ENCODE measurements at regions not wholly inside any gene's neighbourhood (a gene's known extent, or its start where the extent isn't known, plus 50 kb on each side); places are given as distances from the start of the nearest gene placed in this dataset.
"Not testable (repeated sequence)": the region's sequence is repeated elsewhere in the genome, so short reads cannot be mapped to it uniquely, and the experiment has no call there.

GRCh38 chr1:238727670-238728069, 658.7 kb upstream of the CHRM3 start:
- H3K4me3 ChIP-seq (ENCODE audit: low read depth, low read length): no peak overlapping the region
- no peak for DNase-seq (ENCODE audit: low read depth)
- TF ChIP-seq, protein P1, sequence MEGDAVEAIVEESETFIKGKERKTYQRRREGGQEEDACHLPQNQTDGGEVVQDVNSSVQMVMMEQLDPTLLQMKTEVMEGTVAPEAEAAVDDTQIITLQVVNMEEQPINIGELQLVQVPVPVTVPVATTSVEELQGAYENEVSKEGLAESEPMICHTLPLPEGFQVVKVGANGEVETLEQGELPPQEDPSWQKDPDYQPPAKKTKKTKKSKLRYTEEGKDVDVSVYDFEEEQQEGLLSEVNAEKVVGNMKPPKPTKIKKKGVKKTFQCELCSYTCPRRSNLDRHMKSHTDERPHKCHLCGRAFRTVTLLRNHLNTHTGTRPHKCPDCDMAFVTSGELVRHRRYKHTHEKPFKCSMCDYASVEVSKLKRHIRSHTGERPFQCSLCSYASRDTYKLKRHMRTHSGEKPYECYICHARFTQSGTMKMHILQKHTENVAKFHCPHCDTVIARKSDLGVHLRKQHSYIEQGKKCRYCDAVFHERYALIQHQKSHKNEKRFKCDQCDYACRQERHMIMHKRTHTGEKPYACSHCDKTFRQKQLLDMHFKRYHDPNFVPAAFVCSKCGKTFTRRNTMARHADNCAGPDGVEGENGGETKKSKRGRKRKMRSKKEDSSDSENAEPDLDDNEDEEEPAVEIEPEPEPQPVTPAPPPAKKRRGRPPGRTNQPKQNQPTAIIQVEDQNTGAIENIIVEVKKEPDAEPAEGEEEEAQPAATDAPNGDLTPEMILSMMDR (IDR thresholded peaks at IDR 0.05; ENCODE audit: control insufficient read depth, extremely low read depth, insufficient read depth): no peak

DNA sequence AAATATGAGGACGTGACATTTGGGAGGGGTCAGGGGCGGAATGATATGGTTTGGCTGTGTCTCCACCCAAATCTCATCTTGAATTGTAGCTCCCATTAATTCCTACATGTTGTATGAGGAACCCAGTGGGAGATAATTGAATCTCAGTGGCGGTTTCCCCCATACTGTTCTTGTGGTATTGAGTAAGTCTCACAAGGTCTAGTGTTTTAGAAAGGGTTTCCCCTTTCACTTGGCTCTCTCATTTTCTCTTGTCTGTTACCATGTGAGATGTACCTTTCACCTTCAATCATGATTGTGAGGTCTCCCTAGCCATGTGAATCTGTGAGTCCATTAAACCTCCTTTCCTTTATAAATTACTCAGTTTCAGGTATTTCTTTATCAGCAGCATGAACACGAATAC, 663.6 kb upstream of the CHRM3 start:
- DNase-seq (ENCODE audit: low read depth): no peak
- H3K4me3 ChIP-seq (ENCODE audit: low read depth, low read length): no peak overlapping the region
- TF ChIP-seq, protein P1 (IDR thresholded peaks at IDR 0.05; ENCODE audit: control insufficient read depth, extremely low read depth, insufficient read depth): no peak

DNA sequence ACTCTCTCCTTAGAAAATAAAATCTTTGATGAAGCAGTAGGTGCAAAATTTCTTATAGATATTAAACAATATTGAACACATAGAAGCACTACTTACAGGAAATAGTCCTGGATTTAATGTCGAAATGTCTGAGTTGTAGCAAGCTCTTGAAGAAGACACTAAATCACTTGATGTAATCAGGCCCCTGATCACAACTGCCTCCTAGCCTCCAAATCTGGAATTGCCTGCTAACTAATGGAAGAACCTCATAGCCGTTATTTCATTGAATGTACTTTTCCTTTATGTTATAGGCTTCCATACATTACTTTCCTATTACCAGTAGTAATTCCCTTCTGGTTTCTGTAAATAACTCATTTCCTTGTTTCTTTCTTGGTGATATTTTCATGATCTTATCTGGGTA, 675.7 kb upstream of the CHRM3 start:
- TF ChIP-seq, protein P1 (IDR thresholded peaks at IDR 0.05; ENCODE audit: control insufficient read depth, extremely low read depth, insufficient read depth): no peak
- DNase-seq (ENCODE audit: low read depth): no peak
- H3K4me3 ChIP-seq (ENCODE audit: low read depth, low read length): no peak overlapping the region

DNA sequence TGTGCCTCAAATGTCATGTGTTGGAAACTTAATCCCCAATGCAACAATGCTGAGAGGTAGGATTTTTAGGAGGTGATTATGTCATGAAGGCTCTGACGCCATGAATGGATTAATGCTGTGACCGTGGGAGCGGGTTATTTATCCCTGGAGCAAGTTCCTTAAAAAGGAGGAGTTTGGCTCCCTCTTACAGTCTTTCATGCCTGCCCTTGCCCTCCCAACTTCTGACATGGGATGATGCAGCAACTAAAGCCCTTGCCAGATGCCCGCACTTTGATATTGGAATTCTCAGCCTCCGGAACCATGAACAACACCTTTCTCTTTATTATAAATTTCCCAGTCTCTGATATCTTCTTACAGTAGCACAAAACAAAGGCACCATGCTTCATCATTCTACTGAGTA, 685.3 kb upstream of the CHRM3 start:
- TF ChIP-seq, protein P1 (IDR thresholded peaks at IDR 0.05; ENCODE audit: control insufficient read depth, extremely low read depth, insufficient read depth): no peak
- DNase-seq (ENCODE audit: low read depth): no peak
- H3K4me3 ChIP-seq (ENCODE audit: low read depth, low read length): no peak overlapping the region

DNA sequence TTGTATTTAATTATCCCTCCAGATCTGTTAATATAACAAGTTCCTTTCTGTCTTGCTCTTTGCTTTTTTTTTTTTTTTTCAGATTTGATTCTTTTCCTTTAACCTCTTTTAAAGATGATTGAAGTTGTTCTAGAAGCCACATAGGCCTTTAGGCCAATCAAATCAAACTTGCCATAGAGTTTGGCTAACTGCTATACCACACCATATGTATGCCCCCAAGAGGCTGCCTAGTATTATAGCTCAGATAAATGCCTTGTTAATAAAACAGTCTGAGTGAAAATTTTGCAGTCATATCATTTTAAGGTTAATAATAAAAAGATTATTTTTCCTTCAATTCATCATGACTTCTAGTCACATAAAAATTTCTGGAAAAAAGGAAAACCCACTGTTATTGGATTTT, 696.0 kb upstream of the CHRM3 start:
- TF ChIP-seq, protein P1 (IDR thresholded peaks at IDR 0.05; ENCODE audit: control insufficient read depth, extremely low read depth, insufficient read depth): no peak
- no peak for DNase-seq (ENCODE audit: low read depth)
- H3K4me3 ChIP-seq (ENCODE audit: low read depth, low read length): no peak overlapping the region

DNA sequence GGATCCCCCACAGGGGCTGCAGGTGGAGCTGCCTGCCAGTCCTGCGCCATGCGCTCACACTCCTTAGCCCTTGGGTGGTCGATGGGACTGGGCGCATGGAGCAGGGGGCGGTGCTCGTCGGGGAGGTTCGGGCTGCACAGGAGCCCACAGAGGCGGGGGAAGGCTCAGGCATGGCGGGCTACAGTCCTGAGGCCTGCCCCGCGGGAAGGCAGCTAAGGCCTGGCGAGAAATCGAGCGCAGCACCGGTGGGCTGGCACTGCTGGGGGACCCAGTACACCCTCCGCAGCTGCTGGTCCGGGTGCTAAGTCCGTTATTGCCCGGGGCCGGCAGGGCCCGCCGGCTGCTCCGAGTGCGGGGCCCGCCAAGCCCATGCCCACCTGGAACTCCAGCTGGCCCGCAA, 701.8 kb upstream of the CHRM3 start:
- not testable (repeated sequence) for DNase-seq (ENCODE audit: low read depth); H3K4me3 ChIP-seq (ENCODE audit: low read depth, low read length)

DNA sequence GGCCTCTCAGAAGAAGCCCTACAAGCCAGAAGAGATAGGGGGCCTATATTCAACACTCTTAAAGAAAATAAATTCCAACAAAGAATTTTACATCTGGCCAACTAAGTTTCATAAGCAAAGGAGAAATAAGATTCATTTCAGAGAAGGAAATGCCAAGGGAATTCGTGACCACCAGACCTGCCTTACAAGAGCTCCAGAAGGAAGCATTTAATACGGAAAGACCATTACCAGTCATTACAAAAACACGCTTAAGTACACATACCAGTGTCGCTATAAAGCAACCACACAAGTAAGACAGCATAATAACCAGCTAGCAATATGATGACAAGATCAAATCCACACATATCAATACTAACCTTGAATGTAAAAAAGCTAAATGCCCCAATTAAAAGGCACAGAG, 704.9 kb upstream of the CHRM3 start:
- TF ChIP-seq, protein P1 (IDR thresholded peaks at IDR 0.05; ENCODE audit: control insufficient read depth, extremely low read depth, insufficient read depth): no peak
- H3K4me3 ChIP-seq (ENCODE audit: low read depth, low read length): no peak overlapping the region
- no peak for DNase-seq (ENCODE audit: low read depth)

DNA sequence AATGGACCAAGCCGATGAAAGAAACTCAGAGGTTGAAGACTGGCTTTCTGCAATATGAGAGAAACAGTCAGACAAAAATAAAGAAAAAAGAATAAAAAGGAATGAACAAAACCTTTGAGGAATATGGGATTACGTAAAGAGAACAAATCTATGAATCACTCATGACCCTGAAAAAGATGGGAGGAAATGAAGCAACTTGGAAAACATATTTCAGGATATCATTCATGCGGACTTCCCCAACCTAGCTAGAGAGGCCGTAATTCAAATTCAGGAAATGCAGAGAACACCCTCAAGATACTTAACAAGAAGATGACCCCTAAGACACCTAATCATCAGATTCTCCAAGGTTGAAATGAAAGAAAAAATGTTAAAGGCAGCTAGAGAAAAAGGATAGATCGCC, 705.3 kb upstream of the CHRM3 start:
- DNase-seq (ENCODE audit: low read depth): no peak
- H3K4me3 ChIP-seq (ENCODE audit: low read depth, low read length): no peak overlapping the region
- TF ChIP-seq, protein P1 (IDR thresholded peaks at IDR 0.05; ENCODE audit: control insufficient read depth, extremely low read depth, insufficient read depth): no peak
